WTC11 (cell line): ENCODE measurements at regions not wholly inside any gene's neighbourhood (a gene's known extent, or its start where the extent isn't known, plus 50 kb on each side); places are given as distances from the start of the nearest gene placed in this dataset.
A peak's percentile ranks its signal among the peaks of the same experiment; 100 is the strongest.

Experiments used
- ATAC-seq: fragments of 200-7000 bp; cut with Tn5 transposase; 2 replicates; pipeline ENCODE4 v1.10.0; 2021; ENCODE audit warnings: mild to moderate bottlenecking, moderate library complexity
- CTCF ChIA-PET: fragments of 300-600 bp; sonication (Branson Sonifier 250); formaldehyde crosslinking; loops from one replicate; lab custom pipeline; 2021; ENCODE audit warnings: antibody characterized with exemption; lab: Charles Lee
- POLR2A ChIA-PET: fragments of 350-600 bp; sonication (Branson Sonifier 250); formaldehyde crosslinking; loops from one replicate; lab custom pipeline; 2021; ENCODE audit warnings: antibody characterized with exemption; lab: Charles Lee
- DNase-seq: peaks from one replicate; pipeline ENCODE4 v3.0.0; 2021; ENCODE audit warnings: low spot score
- H3K27ac Mint-ChIP-seq: 2 replicates; pipeline ENCODE4 v1.8.0; 2021; ENCODE audit warnings: mixed read lengths
- H3K27me3 Mint-ChIP-seq: 2 replicates; pipeline ENCODE4 v1.8.0; 2021; ENCODE audit warnings: low read depth, mild to moderate bottlenecking, moderate library complexity, mixed read lengths
- H3K36me3 Mint-ChIP-seq: 2 replicates; pipeline ENCODE4 v1.8.0; 2021; ENCODE audit warnings: mixed read lengths
- H3K4me1 Mint-ChIP-seq: 2 replicates; pipeline ENCODE4 v1.8.0; 2022; ENCODE audit warnings: mixed read lengths
- H3K4me3 Mint-ChIP-seq: 2 replicates; pipeline ENCODE4 v1.8.0; 2021; ENCODE audit warnings: mild to moderate bottlenecking, moderate library complexity, mixed read lengths
- H3K9me3 Mint-ChIP-seq: 2 replicates; pipeline ENCODE4 v1.8.0; 2021; ENCODE audit warnings: mixed read lengths
- ESRRA ChIP-seq: sonication (generic); formaldehyde crosslinking; IDR thresholded peaks from 2 replicates; pipeline ENCODE4 v1.8.1; 2022; ENCODE audit warnings: mild to moderate bottlenecking, missing genetic modification reagents, borderline replicate concordance
- FOXP1 ChIP-seq: sonication (generic); formaldehyde crosslinking; IDR thresholded peaks from 2 replicates; pipeline ENCODE4 v1.8.0; 2022; ENCODE audit warnings: missing genetic modification reagents, mild to moderate bottlenecking, moderate library complexity, borderline replicate concordance
- GTF2I ChIP-seq: fragments of 250-450 bp; sonication (Bioruptor Pico); conservative IDR thresholded peaks from 2 replicates; pipeline ENCODE4 v1.4.0; 2021; ENCODE audit warnings: mild to moderate bottlenecking
- IRF2 ChIP-seq: sonication (generic); formaldehyde crosslinking; IDR thresholded peaks from 2 replicates; pipeline ENCODE4 v1.8.0; 2022; ENCODE audit warnings: low read depth, missing genetic modification reagents, borderline replicate concordance
- MYBL2 ChIP-seq: sonication (generic); formaldehyde crosslinking; IDR thresholded peaks from 2 replicates; pipeline ENCODE4 v1.8.1; 2023; ENCODE audit warnings: mild to moderate bottlenecking, moderate library complexity, missing genetic modification reagents
- NFE2L1 ChIP-seq: sonication (generic); formaldehyde crosslinking; IDR thresholded peaks from 2 replicates; pipeline ENCODE4 v1.8.1; 2023; ENCODE audit warnings: missing genetic modification reagents
- PRRX2 ChIP-seq: fragments of 250-450 bp; sonication (Bioruptor Pico); IDR thresholded peaks from 2 replicates; pipeline ENCODE4 v1.8.0; 2021; ENCODE audit warnings: mild to moderate bottlenecking
- SMAD4 ChIP-seq: sonication (generic); formaldehyde crosslinking; IDR thresholded peaks from 2 replicates; pipeline ENCODE4 v1.8.0; 2022; ENCODE audit warnings: mild to moderate bottlenecking, missing genetic modification reagents
- ZNF317 ChIP-seq: sonication (generic); formaldehyde crosslinking; IDR thresholded peaks from 2 replicates; pipeline ENCODE4 v1.8.1; 2023; ENCODE audit warnings: low read depth, mild to moderate bottlenecking, moderate library complexity, missing genetic modification reagents, borderline replicate concordance
- TF ChIP-seq, protein P1 (sequence below): sonication (generic); formaldehyde crosslinking; IDR thresholded peaks from 2 replicates; pipeline ENCODE4 v1.8.0; 2022; ENCODE audit warnings: mild to moderate bottlenecking, missing genetic modification reagents
- TF ChIP-seq, protein P2 (sequence below): sonication (generic); formaldehyde crosslinking; conservative IDR thresholded peaks from 2 replicates; pipeline ENCODE4 v1.8.1; 2023; ENCODE audit warnings: mild to moderate bottlenecking, low read depth, missing genetic modification reagents, moderate library complexity
- TF ChIP-seq, protein P3 (sequence below): sonication (generic); formaldehyde crosslinking; IDR thresholded peaks from 2 replicates; pipeline ENCODE4 v1.8.0; 2023; ENCODE audit warnings: missing genetic modification reagents
- TF ChIP-seq, protein P4 (sequence below): sonication (generic); formaldehyde crosslinking; IDR thresholded peaks from 2 replicates; pipeline ENCODE4 v1.8.0; 2023; ENCODE audit warnings: mild to moderate bottlenecking, missing genetic modification reagents
- TF ChIP-seq, protein P5 (sequence below): sonication (generic); formaldehyde crosslinking; IDR thresholded peaks from 2 replicates; pipeline ENCODE4 v1.8.1; 2023; ENCODE audit warnings: mild to moderate bottlenecking, missing genetic modification reagents, borderline replicate concordance
- TF ChIP-seq, protein P6 (sequence below): fragments of 250-450 bp; sonication (Bioruptor Pico); conservative IDR thresholded peaks from 2 replicates; pipeline ENCODE4 v1.9.0; 2021; ENCODE audit warnings: mild to moderate bottlenecking
- TF ChIP-seq, protein P7 (sequence below): sonication (generic); formaldehyde crosslinking; IDR thresholded peaks from 2 replicates; pipeline ENCODE4 v1.8.1; 2023; ENCODE audit warnings: mild to moderate bottlenecking, moderate library complexity, missing genetic modification reagents
- TF ChIP-seq, protein P8 (sequence below): fragments of 250-450 bp; sonication (Bioruptor Pico); IDR thresholded peaks from 2 replicates; pipeline ENCODE4 v2.1.2; 2022; ENCODE audit warnings: mild to moderate bottlenecking, moderate library complexity

DNA sequence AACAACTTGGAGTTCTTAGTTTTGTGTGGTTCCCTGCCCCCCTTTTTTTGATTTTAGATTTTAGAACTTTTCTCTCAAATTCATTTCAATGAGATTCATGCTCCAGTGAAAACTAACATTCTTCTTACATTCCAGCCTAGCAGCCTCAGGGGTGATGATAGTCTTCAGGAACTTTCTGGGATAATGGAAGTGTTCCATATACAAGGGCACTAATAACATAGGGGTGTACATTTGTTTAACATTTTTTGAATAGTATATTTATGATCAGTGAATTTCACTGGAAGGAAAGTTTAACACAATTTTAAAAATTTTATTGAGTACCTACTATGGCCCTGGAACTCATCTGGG, 61.4 kb upstream of the ZNF648 start:
- Mint-ChIP-seq H3K27me3 (no peaks in the 10 kb centered on the region; the same call in 1 of the 2 replicates), H3K27ac (no peak overlapping the region), H3K36me3 (no peaks in the 10 kb centered on the region), H3K9me3 (no peaks in the 10 kb centered on the region), H3K4me1 (no peaks in the 10 kb centered on the region), H3K4me3 (no peak overlapping the region)
- POLR2A ChIA-PET: no interaction called here
- ATAC-seq (no peak), DNase-seq (no peak)
- TF ChIP-seq, protein P1, sequence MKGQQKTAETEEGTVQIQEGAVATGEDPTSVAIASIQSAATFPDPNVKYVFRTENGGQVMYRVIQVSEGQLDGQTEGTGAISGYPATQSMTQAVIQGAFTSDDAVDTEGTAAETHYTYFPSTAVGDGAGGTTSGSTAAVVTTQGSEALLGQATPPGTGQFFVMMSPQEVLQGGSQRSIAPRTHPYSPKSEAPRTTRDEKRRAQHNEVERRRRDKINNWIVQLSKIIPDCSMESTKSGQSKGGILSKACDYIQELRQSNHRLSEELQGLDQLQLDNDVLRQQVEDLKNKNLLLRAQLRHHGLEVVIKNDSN (CRISPR knock-in tag): no peak
- no peak for TF ChIP-seq PRRX2 (CRISPR knock-in tag)
- no peak for TF ChIP-seq MYBL2
- TF ChIP-seq FOXP1 (CRISPR knock-in tag): no peak
- CTCF ChIA-PET: no interaction called here

DNA sequence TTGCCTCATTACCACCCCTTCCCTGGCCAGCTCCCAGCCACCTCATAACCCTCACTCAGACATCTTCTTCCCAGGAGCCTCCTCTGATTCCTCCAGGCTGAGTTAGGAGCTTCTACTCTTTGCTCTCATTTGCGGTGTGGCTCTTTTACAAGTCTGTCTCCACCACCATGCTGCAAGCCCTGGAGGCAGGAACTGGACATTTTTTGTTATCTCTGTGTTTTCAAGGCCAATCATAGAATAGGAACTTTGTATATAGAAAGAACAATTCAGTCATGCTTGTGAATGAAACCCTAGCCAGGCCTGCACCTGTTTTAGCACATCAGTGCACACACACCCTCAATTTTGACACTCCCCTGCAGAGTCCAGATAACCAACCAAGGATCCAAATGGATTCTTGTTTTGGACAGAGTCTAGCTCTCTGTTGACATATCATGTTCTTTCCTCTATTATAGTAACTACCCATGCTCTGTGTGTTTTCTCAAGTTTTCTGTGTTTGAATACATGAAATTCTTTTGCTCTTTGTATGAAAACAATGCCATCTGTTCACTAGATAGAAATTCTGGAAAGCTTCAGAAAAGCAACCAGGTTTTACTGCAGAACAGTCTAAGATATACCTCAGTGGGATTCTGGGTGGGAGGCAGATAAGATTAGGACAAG, 60.9 kb upstream of the ZNF648 start:
- Mint-ChIP-seq H3K4me1 (no peaks in the 10 kb centered on the region), H3K27me3 (no peaks in the 10 kb centered on the region; the same call in 1 of the 2 replicates), H3K4me3 (no peak overlapping the region), H3K9me3 (no peaks in the 10 kb centered on the region), H3K36me3 (no peaks in the 10 kb centered on the region), H3K27ac (peak overlapping the region; percentile 47; the same call in 1 of the 2 replicates)
- DNase-seq: no peak
- ATAC-seq: no peak
- ChIA-PET POLR2A (no interaction called here), CTCF (interaction anchor here (0.7 kb wide), 1 partner anchor 22 kb away, joined by 3 read pairs; no protein-coding TSS in a partner anchor)
- TF ChIP-seq, protein P2, sequence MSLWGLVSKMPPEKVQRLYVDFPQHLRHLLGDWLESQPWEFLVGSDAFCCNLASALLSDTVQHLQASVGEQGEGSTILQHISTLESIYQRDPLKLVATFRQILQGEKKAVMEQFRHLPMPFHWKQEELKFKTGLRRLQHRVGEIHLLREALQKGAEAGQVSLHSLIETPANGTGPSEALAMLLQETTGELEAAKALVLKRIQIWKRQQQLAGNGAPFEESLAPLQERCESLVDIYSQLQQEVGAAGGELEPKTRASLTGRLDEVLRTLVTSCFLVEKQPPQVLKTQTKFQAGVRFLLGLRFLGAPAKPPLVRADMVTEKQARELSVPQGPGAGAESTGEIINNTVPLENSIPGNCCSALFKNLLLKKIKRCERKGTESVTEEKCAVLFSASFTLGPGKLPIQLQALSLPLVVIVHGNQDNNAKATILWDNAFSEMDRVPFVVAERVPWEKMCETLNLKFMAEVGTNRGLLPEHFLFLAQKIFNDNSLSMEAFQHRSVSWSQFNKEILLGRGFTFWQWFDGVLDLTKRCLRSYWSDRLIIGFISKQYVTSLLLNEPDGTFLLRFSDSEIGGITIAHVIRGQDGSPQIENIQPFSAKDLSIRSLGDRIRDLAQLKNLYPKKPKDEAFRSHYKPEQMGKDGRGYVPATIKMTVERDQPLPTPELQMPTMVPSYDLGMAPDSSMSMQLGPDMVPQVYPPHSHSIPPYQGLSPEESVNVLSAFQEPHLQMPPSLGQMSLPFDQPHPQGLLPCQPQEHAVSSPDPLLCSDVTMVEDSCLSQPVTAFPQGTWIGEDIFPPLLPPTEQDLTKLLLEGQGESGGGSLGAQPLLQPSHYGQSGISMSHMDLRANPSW (CRISPR knock-in tag): no peak
- TF ChIP-seq NFE2L1 (CRISPR knock-in tag): no peak
- TF ChIP-seq, protein P3, sequence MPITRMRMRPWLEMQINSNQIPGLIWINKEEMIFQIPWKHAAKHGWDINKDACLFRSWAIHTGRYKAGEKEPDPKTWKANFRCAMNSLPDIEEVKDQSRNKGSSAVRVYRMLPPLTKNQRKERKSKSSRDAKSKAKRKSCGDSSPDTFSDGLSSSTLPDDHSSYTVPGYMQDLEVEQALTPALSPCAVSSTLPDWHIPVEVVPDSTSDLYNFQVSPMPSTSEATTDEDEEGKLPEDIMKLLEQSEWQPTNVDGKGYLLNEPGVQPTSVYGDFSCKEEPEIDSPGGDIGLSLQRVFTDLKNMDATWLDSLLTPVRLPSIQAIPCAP (CRISPR knock-in tag): no peak
- TF ChIP-seq, protein P4, sequence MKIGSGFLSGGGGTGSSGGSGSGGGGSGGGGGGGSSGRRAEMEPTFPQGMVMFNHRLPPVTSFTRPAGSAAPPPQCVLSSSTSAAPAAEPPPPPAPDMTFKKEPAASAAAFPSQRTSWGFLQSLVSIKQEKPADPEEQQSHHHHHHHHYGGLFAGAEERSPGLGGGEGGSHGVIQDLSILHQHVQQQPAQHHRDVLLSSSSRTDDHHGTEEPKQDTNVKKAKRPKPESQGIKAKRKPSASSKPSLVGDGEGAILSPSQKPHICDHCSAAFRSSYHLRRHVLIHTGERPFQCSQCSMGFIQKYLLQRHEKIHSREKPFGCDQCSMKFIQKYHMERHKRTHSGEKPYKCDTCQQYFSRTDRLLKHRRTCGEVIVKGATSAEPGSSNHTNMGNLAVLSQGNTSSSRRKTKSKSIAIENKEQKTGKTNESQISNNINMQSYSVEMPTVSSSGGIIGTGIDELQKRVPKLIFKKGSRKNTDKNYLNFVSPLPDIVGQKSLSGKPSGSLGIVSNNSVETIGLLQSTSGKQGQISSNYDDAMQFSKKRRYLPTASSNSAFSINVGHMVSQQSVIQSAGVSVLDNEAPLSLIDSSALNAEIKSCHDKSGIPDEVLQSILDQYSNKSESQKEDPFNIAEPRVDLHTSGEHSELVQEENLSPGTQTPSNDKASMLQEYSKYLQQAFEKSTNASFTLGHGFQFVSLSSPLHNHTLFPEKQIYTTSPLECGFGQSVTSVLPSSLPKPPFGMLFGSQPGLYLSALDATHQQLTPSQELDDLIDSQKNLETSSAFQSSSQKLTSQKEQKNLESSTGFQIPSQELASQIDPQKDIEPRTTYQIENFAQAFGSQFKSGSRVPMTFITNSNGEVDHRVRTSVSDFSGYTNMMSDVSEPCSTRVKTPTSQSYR: no peak
- TF ChIP-seq ZNF317 (CRISPR knock-in tag): no peak
- TF ChIP-seq, protein P5, sequence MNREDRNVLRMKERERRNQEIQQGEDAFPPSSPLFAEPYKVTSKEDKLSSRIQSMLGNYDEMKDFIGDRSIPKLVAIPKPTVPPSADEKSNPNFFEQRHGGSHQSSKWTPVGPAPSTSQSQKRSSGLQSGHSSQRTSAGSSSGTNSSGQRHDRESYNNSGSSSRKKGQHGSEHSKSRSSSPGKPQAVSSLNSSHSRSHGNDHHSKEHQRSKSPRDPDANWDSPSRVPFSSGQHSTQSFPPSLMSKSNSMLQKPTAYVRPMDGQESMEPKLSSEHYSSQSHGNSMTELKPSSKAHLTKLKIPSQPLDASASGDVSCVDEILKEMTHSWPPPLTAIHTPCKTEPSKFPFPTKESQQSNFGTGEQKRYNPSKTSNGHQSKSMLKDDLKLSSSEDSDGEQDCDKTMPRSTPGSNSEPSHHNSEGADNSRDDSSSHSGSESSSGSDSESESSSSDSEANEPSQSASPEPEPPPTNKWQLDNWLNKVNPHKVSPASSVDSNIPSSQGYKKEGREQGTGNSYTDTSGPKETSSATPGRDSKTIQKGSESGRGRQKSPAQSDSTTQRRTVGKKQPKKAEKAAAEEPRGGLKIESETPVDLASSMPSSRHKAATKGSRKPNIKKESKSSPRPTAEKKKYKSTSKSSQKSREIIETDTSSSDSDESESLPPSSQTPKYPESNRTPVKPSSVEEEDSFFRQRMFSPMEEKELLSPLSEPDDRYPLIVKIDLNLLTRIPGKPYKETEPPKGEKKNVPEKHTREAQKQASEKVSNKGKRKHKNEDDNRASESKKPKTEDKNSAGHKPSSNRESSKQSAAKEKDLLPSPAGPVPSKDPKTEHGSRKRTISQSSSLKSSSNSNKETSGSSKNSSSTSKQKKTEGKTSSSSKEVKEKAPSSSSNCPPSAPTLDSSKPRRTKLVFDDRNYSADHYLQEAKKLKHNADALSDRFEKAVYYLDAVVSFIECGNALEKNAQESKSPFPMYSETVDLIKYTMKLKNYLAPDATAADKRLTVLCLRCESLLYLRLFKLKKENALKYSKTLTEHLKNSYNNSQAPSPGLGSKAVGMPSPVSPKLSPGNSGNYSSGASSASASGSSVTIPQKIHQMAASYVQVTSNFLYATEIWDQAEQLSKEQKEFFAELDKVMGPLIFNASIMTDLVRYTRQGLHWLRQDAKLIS: no peak
- no peak for TF ChIP-seq SMAD4 (CRISPR knock-in tag)
- TF ChIP-seq IRF2 (CRISPR knock-in tag): no peak
- TF ChIP-seq, protein P6, sequence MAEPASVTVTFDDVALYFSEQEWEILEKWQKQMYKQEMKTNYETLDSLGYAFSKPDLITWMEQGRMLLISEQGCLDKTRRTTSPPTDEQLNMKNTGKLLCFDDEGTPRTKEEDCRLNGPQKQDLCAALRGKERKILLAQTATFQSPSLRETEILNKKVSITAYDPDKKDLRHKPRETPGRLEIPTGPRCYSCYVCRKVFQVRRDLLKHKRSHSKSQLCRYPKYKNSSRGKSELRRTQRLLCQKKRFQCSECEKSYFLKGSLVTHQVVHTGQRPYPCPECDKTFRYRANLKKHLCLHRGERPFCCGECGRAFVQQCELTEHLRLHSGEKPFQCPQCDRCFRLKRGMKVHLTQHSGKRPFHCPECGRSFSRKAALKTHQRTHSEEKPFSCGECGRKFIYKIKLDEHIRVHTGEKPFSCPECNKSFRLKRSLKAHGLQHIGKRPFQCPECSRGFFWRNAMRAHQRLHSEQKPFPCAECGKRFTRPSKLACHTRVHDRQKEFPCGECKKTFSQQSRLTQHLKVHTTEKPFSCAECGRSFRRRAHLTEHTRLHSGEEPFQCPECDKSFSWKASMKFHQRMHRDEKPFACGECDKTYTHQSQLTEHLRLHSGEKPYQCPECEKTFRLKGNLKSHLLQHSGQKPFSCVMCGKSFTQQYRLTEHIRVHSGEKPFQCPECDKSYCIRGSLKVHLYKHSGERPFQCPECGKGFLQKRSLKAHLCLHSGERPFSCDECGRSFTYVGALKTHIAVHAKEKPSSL: no peak
- TF ChIP-seq GTF2I (CRISPR knock-in tag): no peak
- TF ChIP-seq, protein P7, sequence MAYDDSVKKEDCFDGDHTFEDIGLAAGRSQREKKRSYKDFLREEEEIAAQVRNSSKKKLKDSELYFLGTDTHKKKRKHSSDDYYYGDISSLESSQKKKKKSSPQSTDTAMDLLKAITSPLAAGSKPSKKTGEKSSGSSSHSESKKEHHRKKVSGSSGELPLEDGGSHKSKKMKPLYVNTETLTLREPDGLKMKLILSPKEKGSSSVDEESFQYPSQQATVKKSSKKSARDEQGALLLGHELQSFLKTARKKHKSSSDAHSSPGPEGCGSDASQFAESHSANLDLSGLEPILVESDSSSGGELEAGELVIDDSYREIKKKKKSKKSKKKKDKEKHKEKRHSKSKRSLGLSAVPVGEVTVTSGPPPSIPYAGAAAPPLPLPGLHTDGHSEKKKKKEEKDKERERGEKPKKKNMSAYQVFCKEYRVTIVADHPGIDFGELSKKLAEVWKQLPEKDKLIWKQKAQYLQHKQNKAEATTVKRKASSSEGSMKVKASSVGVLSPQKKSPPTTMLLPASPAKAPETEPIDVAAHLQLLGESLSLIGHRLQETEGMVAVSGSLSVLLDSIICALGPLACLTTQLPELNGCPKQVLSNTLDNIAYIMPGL: no peak
- TF ChIP-seq, protein P8, sequence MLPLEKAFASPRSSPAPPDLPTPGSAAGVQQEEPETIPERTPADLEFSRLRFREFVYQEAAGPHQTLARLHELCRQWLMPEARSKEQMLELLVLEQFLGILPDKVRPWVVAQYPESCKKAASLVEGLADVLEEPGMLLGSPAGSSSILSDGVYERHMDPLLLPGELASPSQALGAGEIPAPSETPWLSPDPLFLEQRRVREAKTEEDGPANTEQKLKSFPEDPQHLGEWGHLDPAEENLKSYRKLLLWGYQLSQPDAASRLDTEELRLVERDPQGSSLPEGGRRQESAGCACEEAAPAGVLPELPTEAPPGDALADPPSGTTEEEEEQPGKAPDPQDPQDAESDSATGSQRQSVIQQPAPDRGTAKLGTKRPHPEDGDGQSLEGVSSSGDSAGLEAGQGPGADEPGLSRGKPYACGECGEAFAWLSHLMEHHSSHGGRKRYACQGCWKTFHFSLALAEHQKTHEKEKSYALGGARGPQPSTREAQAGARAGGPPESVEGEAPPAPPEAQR (CRISPR knock-in tag): no peak
- TF ChIP-seq ESRRA: no peak
